Renal cortex interstitium (tissue), 11 donors: ENCODE measurements at regions not wholly inside any gene's neighbourhood (a gene's known extent, or its start where the extent isn't known, plus 50 kb on each side); places are given as distances from the start of the nearest gene placed in this dataset.

ENCODE experiments used
- DNase-seq, 11 donors: peaks; one replicate each; pipeline ENCODE4 v3.0.0-alpha.2; 2013; ENCODE audit warnings: low read depth in 9 of 11, low spot score in 4 of 11; ENCODE audit errors: extremely low read depth in 1 of 11

GRCh38 chr20:63080411-63080810 is 73.6 kb upstream of the BHLHE23 start:
- DNase-seq = no peak

- DNase-seq = no peak
Observed at GRCh38 chr20:63079971-63080370, 73.2 kb upstream of the BHLHE23 start.

GRCh38 chr20:63077705-63078104 is 70.9 kb upstream of the BHLHE23 start:
- DNase-seq = no peak

DNA sequence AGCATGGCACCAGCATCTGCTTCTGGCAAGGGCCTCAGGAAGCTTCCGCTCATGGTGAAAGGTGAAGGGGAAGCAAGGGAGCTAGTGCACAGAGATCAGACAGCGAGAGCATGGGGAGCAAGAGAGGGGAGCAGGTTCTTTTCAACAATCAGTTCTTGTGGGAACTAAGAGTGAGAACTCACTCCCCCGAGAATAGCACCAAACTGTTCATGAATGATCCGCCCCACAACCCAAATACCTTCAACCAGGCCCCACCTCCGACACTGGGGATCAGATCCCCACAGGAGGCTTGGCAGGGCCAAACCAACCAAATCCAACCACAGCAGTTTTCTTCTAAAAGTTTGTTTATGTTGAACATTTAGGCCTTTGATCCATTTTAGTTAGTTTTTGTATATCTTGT is 69.7 kb upstream of the BHLHE23 start:
- no peak for DNase-seq

DNA sequence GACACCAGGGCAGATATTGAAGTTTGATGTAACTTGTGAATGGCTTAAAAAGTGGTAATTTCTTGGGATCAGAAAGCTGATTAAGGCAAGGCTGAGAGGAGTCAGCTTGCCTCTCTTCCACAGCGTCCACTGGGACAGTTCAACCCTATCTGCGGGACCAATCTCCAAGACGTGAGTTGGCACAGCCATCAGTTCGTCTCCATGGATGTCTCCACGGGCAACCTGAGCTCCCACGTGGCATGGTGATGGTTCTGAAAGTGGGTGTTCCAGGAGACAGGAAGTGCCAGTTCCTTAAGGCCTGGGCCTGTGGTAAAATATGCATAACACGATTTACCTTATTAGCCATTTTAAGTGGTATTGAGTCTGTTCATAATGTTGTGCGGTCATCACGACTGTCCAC is 67.9 kb upstream of the BHLHE23 start:
- DNase-seq = no peak

DNA sequence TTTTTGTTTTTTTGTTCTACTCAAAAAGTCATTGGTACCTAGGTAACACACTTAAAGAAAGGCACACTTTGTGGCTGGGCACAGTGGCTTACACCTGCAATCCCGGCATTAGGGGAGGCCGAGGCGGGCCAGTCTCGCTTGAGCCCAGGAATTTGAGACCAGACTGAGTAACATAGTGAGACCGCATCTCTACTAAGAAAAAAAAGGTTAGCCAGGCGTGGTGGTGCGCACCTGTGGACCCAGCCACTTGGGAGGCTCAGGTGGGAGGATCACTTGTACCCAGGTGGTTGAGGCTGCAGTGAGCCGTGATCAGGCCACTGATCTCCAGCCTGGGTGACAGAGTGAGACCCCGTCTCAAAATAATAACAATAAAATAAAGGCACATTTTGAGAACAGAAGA is 67.4 kb upstream of the BHLHE23 start:
- no peak for DNase-seq

DNA sequence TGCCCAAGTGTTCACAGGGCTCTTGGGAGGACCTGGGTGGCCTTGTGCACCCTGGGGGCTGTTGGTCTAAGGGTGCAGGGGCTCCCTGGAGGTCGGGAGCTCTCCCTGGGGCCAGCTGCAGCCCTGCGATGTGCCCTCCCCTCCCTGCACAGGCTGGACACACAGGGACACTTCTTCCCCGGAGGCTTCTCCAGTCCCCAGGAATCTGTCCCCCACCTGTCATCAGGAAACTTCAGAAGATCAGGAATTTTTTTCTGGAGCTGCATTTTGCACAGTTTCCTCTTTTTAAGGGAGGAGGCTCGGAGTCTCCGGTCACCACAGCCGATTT is 66.9 kb upstream of the BHLHE23 start:
- no peak for DNase-seq

DNA sequence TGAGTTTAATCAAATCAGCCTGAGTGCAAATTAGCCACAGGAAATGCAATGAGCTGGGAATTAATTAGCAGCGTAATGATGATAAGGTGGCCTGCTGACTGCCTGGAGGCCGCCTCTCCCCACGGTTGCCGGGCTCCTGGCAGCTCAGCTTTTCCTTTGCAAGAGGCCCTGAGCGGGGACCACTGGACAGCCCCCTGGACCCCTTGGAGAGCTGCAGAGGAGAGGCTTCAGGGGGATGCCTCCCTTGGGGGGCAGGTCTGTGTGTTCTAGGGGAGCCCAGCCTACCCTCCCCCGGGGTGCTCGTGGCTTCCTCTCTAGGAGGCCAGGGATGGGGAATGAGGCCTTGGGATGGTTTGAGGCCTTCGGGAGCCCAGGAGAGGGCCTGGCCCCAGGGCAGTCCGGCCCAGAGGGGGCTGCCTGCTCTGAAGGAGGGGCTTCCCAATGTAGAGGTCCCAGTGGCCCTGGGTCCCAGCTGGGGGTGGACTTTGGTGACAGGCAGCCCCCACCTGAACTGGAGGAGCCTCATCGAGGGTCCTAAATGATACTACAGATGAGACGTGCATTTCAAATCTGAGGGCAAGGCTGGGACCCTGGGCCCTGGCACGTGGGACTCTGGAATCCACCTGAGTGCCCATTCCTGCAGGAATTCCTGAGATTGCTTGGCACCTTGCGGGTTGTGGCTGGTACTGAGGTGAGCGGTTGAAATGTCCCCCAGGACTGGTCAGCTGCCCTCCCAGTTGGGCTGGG is 66.4 kb upstream of the BHLHE23 start:
- no peak for DNase-seq

DNA sequence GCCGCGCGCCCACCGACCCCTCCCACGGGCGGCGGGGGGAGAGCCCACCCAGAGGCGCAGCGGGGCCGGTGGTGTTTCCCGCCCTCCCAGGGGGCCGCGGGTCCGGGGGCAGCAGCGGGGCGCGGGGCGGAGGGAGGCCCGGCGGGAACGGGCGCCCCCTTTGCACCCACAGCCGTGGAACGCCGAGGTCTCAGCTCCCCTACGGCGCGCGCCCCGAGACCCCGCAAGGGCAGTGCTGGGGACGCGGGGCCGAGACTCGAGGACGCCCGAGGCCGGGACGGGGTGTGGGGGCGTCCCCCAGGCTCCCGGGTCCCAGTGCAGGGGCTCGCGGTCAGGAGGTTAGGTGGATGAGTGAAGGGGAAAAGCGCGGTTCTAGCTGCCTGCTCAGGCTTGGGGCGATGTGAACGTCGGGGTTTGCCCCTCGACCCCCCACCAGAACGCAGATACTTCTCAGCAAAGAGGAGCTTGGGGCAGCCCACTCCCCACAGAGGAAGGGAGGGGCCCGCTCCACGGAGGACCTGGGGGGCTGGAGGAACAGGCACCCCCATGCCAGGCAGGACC is 65.5 kb upstream of the BHLHE23 start:
- DNase-seq = no peak

GRCh38 chr20:63071541-63072181 is 64.9 kb upstream of the BHLHE23 start:
- no peak for DNase-seq

DNA sequence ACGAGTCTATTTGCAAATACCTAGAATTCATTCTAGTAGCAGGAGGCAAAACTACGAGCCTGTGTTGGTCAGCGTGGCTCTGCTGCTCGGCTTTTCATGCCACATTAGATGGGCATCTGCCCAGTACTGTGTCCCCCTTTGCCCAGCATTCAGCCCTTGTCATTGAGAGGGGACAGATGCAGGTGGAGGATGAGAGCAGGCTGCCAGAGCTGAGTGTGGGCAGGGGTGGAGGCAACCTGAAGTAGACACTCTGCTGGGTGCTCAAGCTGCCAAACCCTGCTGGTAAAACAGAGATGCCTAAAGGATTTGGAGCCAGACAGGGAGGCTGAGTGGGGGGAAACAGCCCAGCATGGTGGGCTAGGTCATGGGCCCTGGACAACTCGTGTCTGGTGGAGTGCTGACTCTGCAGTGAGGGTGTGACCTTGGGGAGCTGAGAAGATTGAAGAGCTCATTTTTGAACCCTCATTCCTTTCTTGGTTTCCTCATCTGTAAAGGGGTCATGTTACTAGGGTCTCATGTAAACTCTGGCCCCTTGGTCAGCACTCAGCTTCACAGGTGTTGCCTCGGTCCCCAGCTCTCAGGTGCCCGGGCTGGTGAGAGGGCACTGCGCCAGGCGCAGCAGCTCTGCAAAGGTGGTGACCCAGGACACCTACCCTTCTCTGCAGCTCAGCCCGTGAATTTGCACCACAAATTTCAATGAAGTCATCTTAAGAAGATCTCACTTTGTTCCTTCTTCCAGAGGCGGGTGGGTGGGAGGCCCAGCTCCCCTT is 64.2 kb upstream of the BHLHE23 start:
- no peak for DNase-seq

GRCh38 chr20:63070301-63070625 is 63.5 kb upstream of the BHLHE23 start:
- DNase-seq = no peak

DNA sequence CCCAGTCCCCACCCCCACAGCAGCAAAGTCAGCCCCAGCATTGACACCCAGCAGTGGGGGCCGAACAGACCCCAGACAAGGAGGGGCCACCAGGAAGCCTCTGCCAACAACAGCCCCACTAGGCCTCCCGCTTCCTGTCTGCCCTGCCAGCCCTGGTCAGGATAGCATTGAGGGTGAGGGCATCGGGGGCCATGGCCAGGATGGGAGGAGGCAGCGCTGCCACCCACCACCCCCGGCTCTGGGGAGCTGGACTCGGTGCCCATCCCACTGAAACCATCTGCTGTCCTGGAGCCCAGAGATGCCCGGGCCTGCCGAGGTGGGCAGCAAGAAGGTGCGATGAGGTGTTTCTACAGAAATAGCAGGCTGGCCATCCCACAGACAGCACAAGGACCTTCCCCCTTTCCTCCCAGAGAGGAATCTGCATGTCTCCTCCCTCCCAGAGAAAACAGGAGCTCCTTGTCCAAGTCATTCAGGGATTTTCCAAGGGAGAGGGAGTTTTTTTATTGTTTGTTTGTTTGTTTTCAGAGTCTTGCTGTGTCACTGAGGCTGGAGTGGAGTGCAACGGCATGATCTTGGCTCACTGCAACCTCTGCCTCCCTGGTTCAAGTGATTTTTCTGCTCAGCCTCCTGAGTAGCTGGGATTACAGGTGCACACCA is 62.1 kb upstream of the BHLHE23 start:
- DNase-seq = no peak

DNA sequence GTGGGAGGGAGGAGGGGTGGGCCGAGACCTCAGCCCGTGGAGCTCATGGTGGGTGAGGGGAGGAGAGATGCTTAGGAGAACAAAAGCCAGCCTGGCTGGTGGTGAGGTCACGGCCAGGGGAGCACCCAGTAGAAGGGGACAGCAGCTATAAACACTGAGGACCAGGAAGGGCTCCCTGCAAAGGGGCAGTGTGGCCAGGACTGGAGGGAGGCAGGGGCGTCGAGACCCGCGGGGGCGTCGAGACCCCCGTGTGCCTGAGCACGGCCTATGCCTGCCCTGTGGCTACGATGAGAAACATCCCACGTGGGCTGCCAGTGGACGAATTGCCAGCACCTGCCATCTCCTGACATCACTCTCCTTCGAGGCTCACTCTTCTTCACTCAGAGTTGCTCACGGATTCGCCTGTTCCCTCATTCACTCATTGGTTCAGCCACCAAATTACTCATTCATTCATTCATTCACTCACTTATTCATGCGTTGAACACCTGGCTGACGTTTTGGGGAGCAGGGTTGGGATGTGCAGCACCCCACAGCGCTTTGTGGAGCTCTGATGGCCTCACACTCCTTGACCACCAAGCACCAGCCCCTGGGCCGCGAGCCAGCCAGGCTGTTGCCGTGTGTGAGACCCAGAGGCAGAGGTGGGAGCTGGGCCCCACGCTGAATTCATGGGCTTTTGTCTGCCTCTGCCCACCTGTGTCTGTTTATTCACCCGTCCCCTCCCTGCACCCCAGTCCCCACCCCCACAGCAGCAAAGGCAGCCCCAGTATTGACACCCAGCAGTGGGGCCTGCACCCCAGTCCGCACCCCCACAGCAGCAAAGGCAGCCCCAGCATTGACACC is 61.2 kb upstream of the BHLHE23 start:
- DNase-seq = no peak

DNA sequence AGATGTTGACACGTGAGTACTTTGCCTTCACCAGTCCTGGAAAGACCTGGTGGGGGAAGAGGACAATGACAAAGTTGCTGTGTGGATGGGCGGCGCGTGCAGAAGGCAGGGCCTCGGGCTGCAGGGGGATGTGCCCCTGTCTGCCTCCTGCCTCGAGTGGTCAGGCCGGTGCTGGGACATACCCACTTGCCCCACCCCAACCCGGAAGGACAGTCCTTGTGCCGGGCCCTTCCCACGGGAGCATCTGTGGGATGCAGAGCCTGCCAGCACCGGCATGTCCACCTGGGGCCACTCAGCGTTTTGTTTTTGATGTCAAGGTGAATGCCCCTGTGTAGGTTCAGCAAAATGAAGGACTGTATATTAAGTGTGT is 60.5 kb upstream of the BHLHE23 start:
- DNase-seq = no peak

- DNase-seq = no peak
Observed at GRCh38 chr20:63066506-63067265, 59.9 kb upstream of the BHLHE23 start.

DNA sequence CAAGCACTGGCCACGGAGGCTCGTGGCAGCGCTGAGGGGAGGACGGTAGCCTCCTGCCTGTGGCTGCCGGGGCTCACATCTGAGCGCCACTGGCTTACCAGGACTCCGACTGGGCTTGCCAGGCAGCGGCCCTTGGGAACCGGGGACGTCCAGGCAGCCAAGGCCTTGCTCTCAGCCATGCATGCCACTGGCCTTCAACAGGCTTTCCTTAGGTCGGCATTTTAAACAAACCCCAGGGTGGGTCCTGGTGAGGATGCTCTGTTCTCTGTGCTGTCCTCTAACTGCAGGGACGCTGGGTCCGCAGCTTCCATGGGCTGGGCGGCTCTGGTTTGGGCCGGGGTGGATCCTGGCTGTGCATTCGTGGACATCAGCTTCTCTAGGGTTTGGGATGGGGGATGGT is 59.1 kb upstream of the BHLHE23 start:
- no peak for DNase-seq
